Astrocyte (in vitro differentiated cells and primary cell): ENCODE measurements at regions not wholly inside any gene's neighbourhood (a gene's known extent, or its start where the extent isn't known, plus 50 kb on each side); places are given as distances from the start of the nearest gene placed in this dataset.

Experiments
- DNase-seq: peaks from one replicate; pipeline ENCODE4 v3.0.0-alpha.2; 2010; ENCODE audit warnings: low read depth
- FAIRE-seq: peaks from 2 replicates; lab custom pipeline; 2011; peaks lifted over from hg19 to GRCh38; lab: Jason Lieb, UNC
- H2AFZ ChIP-seq: 2 replicates; pipeline ENCODE4 v1.6.0; 2012; ENCODE audit warnings: low read depth, low read length, inconsistent platforms
- H3K27ac ChIP-seq: 2 replicates; pipeline ENCODE4 v1.5.1; 2011; ENCODE audit warnings: low read depth, low read length, inconsistent platforms
- H3K27me3 ChIP-seq: 2 replicates; pipeline ENCODE4 v1.6.0; 2011; ENCODE audit warnings: low read length, inconsistent platforms; ENCODE audit not compliant: insufficient read depth
- H3K36me3 ChIP-seq: 2 replicates; pipeline ENCODE4 v1.5.1; 2011; ENCODE audit warnings: low read length, inconsistent platforms; ENCODE audit not compliant: insufficient read depth
- H3K4me1 ChIP-seq: 2 replicates; pipeline ENCODE4 v1.5.1; 2011; ENCODE audit warnings: low read length, inconsistent platforms; ENCODE audit not compliant: insufficient read depth
- H3K4me2 ChIP-seq: 2 replicates; pipeline ENCODE4 v1.6.0; 2012; ENCODE audit warnings: low read length, inconsistent platforms
- H3K4me3 ChIP-seq: 2 replicates; pipeline ENCODE4 v1.5.1; 2011; ENCODE audit warnings: low read depth, mild to moderate bottlenecking, low read length, inconsistent platforms; ENCODE audit not compliant: insufficient read depth
- H3K79me2 ChIP-seq: 2 replicates; pipeline ENCODE4 v1.6.0; 2012; ENCODE audit warnings: mild to moderate bottlenecking, low read length, inconsistent platforms; ENCODE audit not compliant: insufficient read depth
- H3K9ac ChIP-seq: 2 replicates; pipeline ENCODE4 v1.6.0; 2012; ENCODE audit warnings: mild to moderate bottlenecking, low read length, inconsistent platforms
- H3K9me3 ChIP-seq: 2 replicates; pipeline ENCODE4 v1.5.1; 2012; ENCODE audit warnings: low read depth, mild to moderate bottlenecking, low read length, inconsistent platforms; ENCODE audit not compliant: insufficient read depth
- H4K20me1 ChIP-seq: 2 replicates; pipeline ENCODE4 v1.6.0; 2012; ENCODE audit warnings: low read length, inconsistent platforms; ENCODE audit not compliant: insufficient read depth
- H3K27ac Mint-ChIP-seq: one replicate; pipeline ENCODE4 v1.8.0; 2021; ENCODE audit warnings: mild to moderate bottlenecking, mixed read lengths; ENCODE audit not compliant: unreplicated experiment
- H3K27me3 Mint-ChIP-seq: one replicate; pipeline ENCODE4 v1.8.0; 2021; ENCODE audit warnings: low read depth, mixed read lengths; ENCODE audit not compliant: unreplicated experiment
- H3K36me3 Mint-ChIP-seq: one replicate; pipeline ENCODE4 v1.8.0; 2021; ENCODE audit warnings: low read depth, mixed read lengths; ENCODE audit not compliant: unreplicated experiment
- H3K4me1 Mint-ChIP-seq: one replicate; pipeline ENCODE4 v1.8.0; 2021; ENCODE audit warnings: low read depth, mixed read lengths; ENCODE audit not compliant: unreplicated experiment
- H3K4me3 Mint-ChIP-seq: one replicate; pipeline ENCODE4 v1.8.0; 2021; ENCODE audit warnings: mild to moderate bottlenecking, moderate library complexity, mixed read lengths; ENCODE audit not compliant: unreplicated experiment
- H3K9me3 Mint-ChIP-seq: one replicate; pipeline ENCODE4 v1.8.0; 2021; ENCODE audit warnings: mild to moderate bottlenecking, mixed read lengths; ENCODE audit not compliant: unreplicated experiment
- CTCF ChIP-seq: IDR thresholded peaks from 2 replicates; pipeline ENCODE4 v1.5.1; 2011; ENCODE audit warnings: low read depth, mild to moderate bottlenecking, inconsistent platforms, low read length, moderate library complexity; ENCODE audit not compliant: insufficient read depth
- EZH2 ChIP-seq: IDR thresholded peaks from 2 replicates; pipeline ENCODE4 v1.6.1; 2012; ENCODE audit warnings: mild to moderate bottlenecking, low read length, inconsistent platforms; ENCODE audit not compliant: insufficient read depth

GRCh38 chr4:151906438-151906837 lies 145.6 kb upstream of the GATB start:
- H3K27me3 ChIP-seq: peaks cover 4% of the 10 kb centered on the region
- peaks cover 15% of the 10 kb centered on the region for H3K9me3 Mint-ChIP-seq
- no peak overlapping the region for H3K4me3 ChIP-seq
- H3K79me2 ChIP-seq: no peaks in the 10 kb centered on the region
- H3K4me1 ChIP-seq: no peaks in the 10 kb centered on the region
- no peak overlapping the region for H3K9ac ChIP-seq
- peaks cover 18% of the 10 kb centered on the region for H3K27me3 Mint-ChIP-seq
- no peaks in the 10 kb centered on the region for H3K4me1 Mint-ChIP-seq
- no peaks in the 10 kb centered on the region for H3K9me3 ChIP-seq
- H3K4me2 ChIP-seq: no peak overlapping the region
- H3K36me3 Mint-ChIP-seq: no peaks in the 10 kb centered on the region
- FAIRE-seq (no peak), DNase-seq (no peak)
- TF ChIP-seq EZH2 (no peak), CTCF (no peak)
- no peak overlapping the region for H3K27ac Mint-ChIP-seq
- no peak overlapping the region for H3K27ac ChIP-seq
- H3K4me3 Mint-ChIP-seq: no peak overlapping the region
- no peak overlapping the region for H2AFZ ChIP-seq
- H4K20me1 ChIP-seq: no peaks in the 10 kb centered on the region
- no peaks in the 10 kb centered on the region for H3K36me3 ChIP-seq

- H4K20me1 ChIP-seq: no peaks in the 10 kb centered on the region
- no peak overlapping the region for H3K4me2 ChIP-seq
- no peaks in the 10 kb centered on the region for H3K36me3 ChIP-seq
- Mint-ChIP-seq H3K27me3 (peaks cover 8% of the 10 kb centered on the region), H3K27ac (no peak overlapping the region), H3K4me1 (no peaks in the 10 kb centered on the region), H3K4me3 (no peak overlapping the region), H3K9me3 (peaks cover 18% of the 10 kb centered on the region), H3K36me3 (no peaks in the 10 kb centered on the region)
- no peak for DNase-seq
- H3K27ac ChIP-seq: no peak overlapping the region
- TF ChIP-seq CTCF (no peak), EZH2 (no peak)
- FAIRE-seq: no peak
- no peaks in the 10 kb centered on the region for H3K4me1 ChIP-seq
- no peaks in the 10 kb centered on the region for H3K27me3 ChIP-seq
- H2AFZ ChIP-seq: no peak overlapping the region
- no peak overlapping the region for H3K4me3 ChIP-seq
- no peak overlapping the region for H3K9ac ChIP-seq
- no peaks in the 10 kb centered on the region for H3K79me2 ChIP-seq
- no peaks in the 10 kb centered on the region for H3K9me3 ChIP-seq
These were observed 144.4 kb upstream of the GATB start for GRCh38 chr4:151905197-151905596.

GRCh38 chr4:151901631-151902030 lies 140.8 kb upstream of the GATB start:
- H3K4me1 Mint-ChIP-seq: no peaks in the 10 kb centered on the region
- H3K27ac ChIP-seq: no peak overlapping the region
- H3K27me3 ChIP-seq: no peaks in the 10 kb centered on the region
- DNase-seq (no peak), FAIRE-seq (no peak)
- no peak overlapping the region for H2AFZ ChIP-seq
- H3K36me3 ChIP-seq: no peaks in the 10 kb centered on the region
- no peak for TF ChIP-seq EZH2
- TF ChIP-seq CTCF: no peak
- no peaks in the 10 kb centered on the region for H4K20me1 ChIP-seq
- H3K27me3 Mint-ChIP-seq: peaks cover 4% of the 10 kb centered on the region
- H3K4me1 ChIP-seq: no peaks in the 10 kb centered on the region
- H3K9ac ChIP-seq: no peak overlapping the region
- no peak overlapping the region for H3K4me2 ChIP-seq
- no peaks in the 10 kb centered on the region for H3K36me3 Mint-ChIP-seq
- H3K9me3 ChIP-seq: no peaks in the 10 kb centered on the region
- no peaks in the 10 kb centered on the region for H3K79me2 ChIP-seq
- H3K27ac Mint-ChIP-seq: no peak overlapping the region
- H3K9me3 Mint-ChIP-seq: peaks cover 25% of the 10 kb centered on the region
- no peak overlapping the region for H3K4me3 ChIP-seq
- H3K4me3 Mint-ChIP-seq: no peak overlapping the region
